CD14-positive monocyte (primary cell): ENCODE measurements at regions not wholly inside any gene's neighbourhood (a gene's known extent, or its start where the extent isn't known, plus 50 kb on each side); places are given as distances from the start of the nearest gene placed in this dataset.
"Not testable (repeated sequence)": the region's sequence is repeated elsewhere in the genome, so short reads cannot be mapped to it uniquely, and the experiment has no call there.

ENCODE experiments used
- DNase-seq, 3 donors: peaks; one replicate each; pipeline ENCODE4 v3.0.0-alpha.2; 2011 to 2022
- H2AFZ ChIP-seq: 2 replicates; pipeline ENCODE4 v1.6.0; 2012; ENCODE audit warnings: mild to moderate bottlenecking, low read depth, low read length, inconsistent platforms; ENCODE audit not compliant: insufficient read depth, poor library complexity, severe bottlenecking
- H3K27ac ChIP-seq, 2 donors: 1 replicate in 1 of 2; 2 replicates in 1 of 2; pipeline ENCODE4 v1.5.1; 2012 to 2013; ENCODE audit warnings: low read length in 2 of 2, control low read depth in 1 of 2, inconsistent platforms in 1 of 2, low read depth in 1 of 2, mild to moderate bottlenecking in 1 of 2
- H3K27me3 ChIP-seq, 2 donors: one replicate each; pipeline versions ENCODE4 v1.6.0 to v1.6.1; 2011 to 2013; ENCODE audit warnings: low read length in 2 of 2; ENCODE audit not compliant: control insufficient read depth in 2 of 2, insufficient read depth in 2 of 2
- H3K36me3 ChIP-seq, 2 donors: replicated peaks in 1 of 2; 1 replicate in 1 of 2; 2 replicates in 1 of 2; pipeline versions ENCODE4 v1.5.1 to v1.6.1; 2012 to 2013; ENCODE audit warnings: low read length in 2 of 2, control low read depth in 1 of 2, inconsistent platforms in 1 of 2, mild to moderate bottlenecking in 1 of 2; ENCODE audit not compliant: insufficient read depth in 2 of 2, control insufficient read depth in 1 of 2
- H3K4me1 ChIP-seq, 2 donors: 1 replicate in 1 of 2; 2 replicates in 1 of 2; pipeline versions ENCODE4 v1.5.1 to v1.6.1; 2012 to 2013; ENCODE audit warnings: low read length in 2 of 2, control low read depth in 1 of 2, inconsistent platforms in 1 of 2, mild to moderate bottlenecking in 1 of 2, moderate library complexity in 1 of 2; ENCODE audit not compliant: insufficient read depth in 2 of 2, control insufficient read depth in 1 of 2
- H3K4me2 ChIP-seq: replicated peaks from 2 replicates; pipeline ENCODE3; 2012; ENCODE audit warnings: low read length, moderate library complexity, mild to moderate bottlenecking; ENCODE audit not compliant: poor library complexity, severe bottlenecking; ENCODE audit errors: extremely low read depth
- H3K4me3 ChIP-seq, 3 experiments: fragments of 200-600 bp in 1 of 3; sonication (generic) in 1 of 3; replicated peaks in 1 of 3; 1 replicate in 2 of 3; 2 replicates in 1 of 3; pipeline ENCODE4 v1.5.1; 2011 to 2013; ENCODE audit warnings: low read length in 3 of 3, mild to moderate bottlenecking in 3 of 3, control low read depth in 2 of 3, low read depth in 2 of 3, inconsistent platforms in 1 of 3, moderate library complexity in 1 of 3
- H3K79me2 ChIP-seq: 2 replicates; pipeline ENCODE4 v1.6.0; 2012; ENCODE audit warnings: mild to moderate bottlenecking, control low read depth, inconsistent platforms, low read length, moderate library complexity; ENCODE audit not compliant: insufficient read depth
- H3K9ac ChIP-seq: 2 replicates; pipeline ENCODE4 v1.6.0; 2017; ENCODE audit warnings: low read length, mild to moderate bottlenecking; ENCODE audit not compliant: insufficient read depth, poor library complexity, severe bottlenecking
- H3K9me3 ChIP-seq, 2 donors: replicated peaks in 1 of 2; 1 replicate in 1 of 2; 2 replicates in 1 of 2; pipeline versions ENCODE4 v1.5.1 to v1.6.1; 2012 to 2013; ENCODE audit warnings: low read length in 2 of 2, control low read depth in 1 of 2; ENCODE audit not compliant: control insufficient read depth in 1 of 2, insufficient read depth in 1 of 2
- H4K20me1 ChIP-seq: 2 replicates; pipeline ENCODE4 v1.6.0; 2012; ENCODE audit warnings: mild to moderate bottlenecking, low read length, control low read depth, moderate library complexity; ENCODE audit not compliant: insufficient read depth
- H3K27ac Mint-ChIP-seq, 7 donors: one replicate each; pipeline ENCODE4 v1.8.0; 2020; ENCODE audit warnings: mild to moderate bottlenecking in 7 of 7, mixed read lengths in 7 of 7, moderate library complexity in 6 of 7, inconsistent platforms in 2 of 7
- H3K27me3 Mint-ChIP-seq, 3 donors: one replicate each; pipeline ENCODE4 v1.8.0; 2021 to 2022; ENCODE audit warnings: low read depth in 3 of 3, mild to moderate bottlenecking in 3 of 3, mixed read lengths in 3 of 3, moderate library complexity in 3 of 3, inconsistent platforms in 1 of 3
- H3K36me3 Mint-ChIP-seq, 2 donors: one replicate each; pipeline ENCODE4 v1.8.0; 2020; ENCODE audit warnings: mixed read lengths in 2 of 2, inconsistent platforms in 1 of 2, mild to moderate bottlenecking in 1 of 2
- H3K4me1 Mint-ChIP-seq: one replicate; pipeline ENCODE4 v1.8.0; 2020; ENCODE audit warnings: mild to moderate bottlenecking, mixed read lengths
- H3K4me3 Mint-ChIP-seq, 2 donors: one replicate each; pipeline ENCODE4 v1.8.0; 2020; ENCODE audit warnings: mild to moderate bottlenecking in 2 of 2, mixed read lengths in 2 of 2, moderate library complexity in 1 of 2
- H3K9me3 Mint-ChIP-seq, 7 donors: one replicate each; pipeline ENCODE4 v1.8.0; 2020 to 2022; ENCODE audit warnings: mixed read lengths in 7 of 7, mild to moderate bottlenecking in 6 of 7, moderate library complexity in 6 of 7, inconsistent platforms in 2 of 7
- WGBS: methylation state at CpG from one replicate; pipeline ENCODE4 v1.1.5; 2013; ENCODE audit warnings: missing lambda C conversion rate; ENCODE audit not compliant: insufficient coverage; 5-methylcytosine and 5-hydroxymethylcytosine counted together
- intact Hi-C, 2 donors: fragments of 100-400 bp; cut with micrococcal nuclease; formaldehyde crosslinking; loops; one replicate each; pipeline versions ENCODE4 v1.15.0 to v1.15.1; 2023

DNA sequence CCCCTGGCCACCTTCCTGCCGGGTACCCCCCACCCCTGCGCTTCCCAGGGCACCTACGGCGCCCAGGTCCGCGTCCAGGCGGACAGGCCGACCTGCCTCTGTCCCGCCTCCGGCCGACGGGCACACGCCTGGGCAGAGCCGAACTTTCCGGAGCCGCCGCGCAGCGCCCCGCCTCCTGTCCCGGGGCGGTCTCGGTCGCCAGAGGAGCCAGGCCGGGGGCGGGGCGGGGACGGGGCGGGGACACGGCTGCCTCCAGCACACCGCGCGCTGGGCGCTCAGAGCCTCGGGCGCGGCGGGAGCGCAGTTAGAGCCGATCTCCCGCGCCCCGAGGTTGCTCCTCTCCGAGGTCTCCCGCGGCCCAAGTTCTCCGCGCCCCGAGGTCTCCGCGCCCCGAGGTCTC is 5499.1 kb upstream of the TPTE start:
- H3K79me2 ChIP-seq, H3K9me3 ChIP-seq, H3K4me1 ChIP-seq, H3K9ac ChIP-seq, H3K27me3 ChIP-seq, H3K27me3 Mint-ChIP-seq, H3K4me2 ChIP-seq, H3K27ac ChIP-seq, H3K4me3 ChIP-seq, H3K4me3 Mint-ChIP-seq, H3K36me3 ChIP-seq, H3K4me1 Mint-ChIP-seq, H3K27ac Mint-ChIP-seq, H3K36me3 Mint-ChIP-seq, intact Hi-C loops, DNase-seq, H3K9me3 Mint-ChIP-seq, H4K20me1 ChIP-seq, H2AFZ ChIP-seq: not testable (repeated sequence)
- no CpG with 5 or more reads among the region's 52 CpGs for WGBS

DNA sequence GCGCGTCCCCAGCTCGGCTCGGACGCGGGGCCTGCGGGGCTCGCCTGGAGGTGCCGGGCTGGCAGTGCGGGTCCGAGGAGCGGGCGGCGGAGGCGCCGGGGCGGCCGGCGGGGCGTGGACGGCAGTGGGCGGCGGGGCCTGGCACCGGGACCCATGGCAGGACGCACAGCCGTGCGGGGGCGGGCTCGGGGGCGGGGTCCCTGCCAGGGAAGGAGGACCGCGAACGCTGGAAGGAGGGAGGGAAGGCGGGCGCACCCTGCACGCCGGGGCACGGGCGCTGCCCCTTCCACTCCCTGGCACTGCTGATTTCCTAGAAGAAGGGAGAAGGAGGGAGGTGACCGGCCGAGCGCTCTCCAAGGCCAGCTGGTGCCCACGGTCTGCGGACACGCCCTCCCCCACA is 5498.6 kb upstream of the TPTE start:
- DNase-seq, H3K27ac ChIP-seq, H3K27me3 Mint-ChIP-seq, H3K36me3 ChIP-seq, H3K4me3 Mint-ChIP-seq, H4K20me1 ChIP-seq, H3K9ac ChIP-seq, H2AFZ ChIP-seq, H3K36me3 Mint-ChIP-seq, H3K4me1 ChIP-seq, intact Hi-C loops, H3K9me3 Mint-ChIP-seq, H3K4me3 ChIP-seq, H3K79me2 ChIP-seq, H3K27me3 ChIP-seq, H3K4me2 ChIP-seq, H3K4me1 Mint-ChIP-seq, H3K9me3 ChIP-seq, H3K27ac Mint-ChIP-seq: not testable (repeated sequence)
- no CpG with 5 or more reads among the region's 45 CpGs for WGBS

DNA sequence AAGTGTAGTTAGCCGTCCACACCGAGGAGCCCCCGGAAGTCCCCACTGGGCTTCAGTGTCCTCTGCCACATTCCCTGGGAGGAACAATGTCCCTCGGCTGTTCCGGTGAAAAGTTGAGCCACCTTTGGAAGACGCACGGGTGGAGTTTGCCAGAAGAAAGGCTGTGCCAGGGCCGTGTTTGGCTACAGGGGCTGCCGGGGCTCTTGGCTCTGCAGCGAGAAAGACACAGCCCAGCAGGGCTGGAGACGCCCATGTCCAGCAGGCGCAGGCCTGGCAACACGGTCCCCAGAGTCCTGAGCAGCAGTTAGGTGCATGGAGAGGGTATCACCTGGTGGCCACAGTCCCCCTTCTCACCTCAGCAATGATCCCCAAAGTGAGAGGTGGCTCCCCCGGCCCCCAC is 5486.2 kb upstream of the TPTE start:
- H3K27me3 ChIP-seq, H3K36me3 Mint-ChIP-seq, H3K4me1 ChIP-seq, H3K4me1 Mint-ChIP-seq, intact Hi-C loops, H3K27ac Mint-ChIP-seq, H4K20me1 ChIP-seq, H3K79me2 ChIP-seq, H2AFZ ChIP-seq, DNase-seq, H3K4me2 ChIP-seq, H3K9me3 ChIP-seq, H3K9me3 Mint-ChIP-seq, H3K4me3 Mint-ChIP-seq, H3K9ac ChIP-seq, H3K27ac ChIP-seq, H3K4me3 ChIP-seq, H3K36me3 ChIP-seq, H3K27me3 Mint-ChIP-seq: not testable (repeated sequence)
- WGBS, result no CpG with 5 or more reads among the region's 14 CpGs

DNA sequence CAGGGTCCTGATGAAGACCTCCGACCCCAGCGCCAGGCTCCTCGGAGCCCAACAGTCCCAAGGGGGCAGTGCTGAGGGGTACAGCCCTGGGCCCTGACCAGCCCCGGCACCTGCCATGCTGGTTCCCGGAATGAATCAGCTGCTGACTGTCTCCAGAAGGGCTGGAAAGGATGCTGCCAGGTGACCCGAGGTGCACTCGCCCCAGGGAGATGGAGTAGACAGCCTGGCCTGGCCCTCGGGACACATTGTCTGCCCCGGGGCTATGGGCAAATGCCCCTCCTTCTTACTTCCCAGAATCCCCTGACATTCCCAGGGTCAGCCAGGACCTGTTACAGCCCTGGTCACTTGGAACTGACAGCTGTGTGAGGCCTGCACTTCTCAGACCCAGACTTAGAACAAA is 5485.8 kb upstream of the TPTE start:
- H3K27ac ChIP-seq, H3K4me3 ChIP-seq, H3K4me1 ChIP-seq, H4K20me1 ChIP-seq, H3K9me3 Mint-ChIP-seq, H3K27me3 Mint-ChIP-seq, H3K4me3 Mint-ChIP-seq, H2AFZ ChIP-seq, intact Hi-C loops, H3K79me2 ChIP-seq, H3K4me2 ChIP-seq, H3K9ac ChIP-seq, DNase-seq, H3K36me3 ChIP-seq, H3K36me3 Mint-ChIP-seq, H3K27me3 ChIP-seq, H3K27ac Mint-ChIP-seq, H3K4me1 Mint-ChIP-seq, H3K9me3 ChIP-seq: not testable (repeated sequence)
- WGBS, result 87% methylated on average over 3 of the region's 9 CpGs
